GM10248 (cell line): ENCODE measurements at regions not wholly inside any gene's neighbourhood (a gene's known extent, or its start where the extent isn't known, plus 50 kb on each side); places are given as distances from the start of the nearest gene placed in this dataset.

Source experiments
- CTCF ChIA-PET: fragments of 300-600 bp; sonication (Branson Sonifier 250); formaldehyde crosslinking; extraction: SDS; loops from one replicate; lab custom pipeline; 2021; ENCODE audit warnings: antibody characterized with exemption; lab: Yijun Ruan, JAX
- POLR2A ChIA-PET: fragments of 350-650 bp; sonication (Branson Sonifier 250); formaldehyde crosslinking; extraction: SDS; loops from one replicate; lab custom pipeline; 2020; ENCODE audit warnings: antibody characterized with exemption; lab: Yijun Ruan, JAX
- DNase-seq: peaks from one replicate; pipeline ENCODE4 v3.0.0; 2012; ENCODE audit errors: extremely low spot score
- CTCF ChIP-seq: IDR thresholded peaks from 2 replicates; pipeline ENCODE4 v1.5.1; 2012; ENCODE audit warnings: mild to moderate bottlenecking, low read depth; ENCODE audit errors: extremely low read depth, missing control alignments, control extremely low read depth

GRCh38 chr5:68722357-68722756, 371.5 kb upstream of the SLC30A5 start:
- TF ChIP-seq CTCF = no peak
- DNase-seq = no peak
- POLR2A ChIA-PET = no interaction called here
- CTCF ChIA-PET = interaction anchor here (2.3 kb wide), 1 partner anchor 10 kb away, joined by 7 read pairs; no protein-coding TSS in a partner anchor

- DNase-seq = no peak
- TF ChIP-seq CTCF = no peak
- CTCF ChIA-PET = no interaction called here
- POLR2A ChIA-PET = no interaction called here
Observed at GRCh38 chr5:68725905-68726683, 367.7 kb upstream of the SLC30A5 start.

- no peak for DNase-seq
- no peak for TF ChIP-seq CTCF
- ChIA-PET POLR2A (no interaction called here), CTCF (interaction anchor here (1.3 to 1.4 kb wide), 2 partner anchors 10 to 16 kb away, joined by 3 to 4 read pairs; no protein-coding TSS in a partner anchor)
Observed at GRCh38 chr5:68727931-68728330, 365.9 kb upstream of the SLC30A5 start.

GRCh38 chr5:68729678-68730077, 364.1 kb upstream of the SLC30A5 start:
- DNase-seq = no peak
- ChIA-PET POLR2A (no interaction called here), CTCF (no interaction called here)
- TF ChIP-seq CTCF = no peak

GRCh38 chr5:68730220-68730978, 363.4 kb upstream of the SLC30A5 start:
- POLR2A ChIA-PET = no interaction called here
- TF ChIP-seq CTCF = no peak
- CTCF ChIA-PET = no interaction called here
- DNase-seq = no peak

GRCh38 chr5:68730979-68731654, 362.7 kb upstream of the SLC30A5 start:
- no peak for DNase-seq
- no peak for TF ChIP-seq CTCF
- POLR2A ChIA-PET = no interaction called here
- CTCF ChIA-PET = interaction anchor here (1.4 kb wide), 1 partner anchor 19 kb away, joined by 4 read pairs; no protein-coding TSS in a partner anchor
